ENCODE measurements at regions not wholly inside any gene's neighbourhood (a gene's known extent, or its start where the extent isn't known, plus 50 kb on each side); places are given as distances from the start of the nearest gene placed in this dataset.

GRCh38 chr2:181760521-181760920 lies 80.2 kb upstream of the NEUROD1 start:
- Mint-ChIP-seq H3K27me3 (peaks cover 6% of the 10 kb centered on the region), H3K9me3 (no peaks in the 10 kb centered on the region), H3K4me3 (no peak overlapping the region), H3K4me1 (no peaks in the 10 kb centered on the region), H3K36me3 (ENCODE audit: low read depth) (no peaks in the 10 kb centered on the region), H3K27ac (no peak overlapping the region)
- DNase-seq = no peak
- ATAC-seq = no peak

- H3K27me3 Mint-ChIP-seq = peaks cover 1% of the 10 kb centered on the region
- H3K36me3 Mint-ChIP-seq (ENCODE audit: low read depth) = no peaks in the 10 kb centered on the region
- H3K9me3 Mint-ChIP-seq = no peaks in the 10 kb centered on the region
- DNase-seq (no peak), ATAC-seq (no peak)
- no peak overlapping the region for H3K4me3 Mint-ChIP-seq
- H3K27ac Mint-ChIP-seq = no peak overlapping the region
- H3K4me1 Mint-ChIP-seq = no peaks in the 10 kb centered on the region
Observed at GRCh38 chr2:181761175-181761574, 80.9 kb upstream of the NEUROD1 start.

- H3K27ac Mint-ChIP-seq = no peak overlapping the region
- H3K4me3 Mint-ChIP-seq = no peak overlapping the region
- H3K36me3 Mint-ChIP-seq (ENCODE audit: low read depth) = no peaks in the 10 kb centered on the region
- no peaks in the 10 kb centered on the region for H3K4me1 Mint-ChIP-seq
- no peaks in the 10 kb centered on the region for H3K9me3 Mint-ChIP-seq
- DNase-seq (no peak), ATAC-seq (no peak)
- H3K27me3 Mint-ChIP-seq = no peaks in the 10 kb centered on the region
Observed at GRCh38 chr2:181762000-181762399, 81.7 kb upstream of the NEUROD1 start.

GRCh38 chr2:181762848-181763247 lies 82.5 kb upstream of the NEUROD1 start:
- ATAC-seq (no peak), DNase-seq (no peak)
- no peak overlapping the region for H3K4me3 Mint-ChIP-seq
- H3K27ac Mint-ChIP-seq = no peak overlapping the region
- H3K9me3 Mint-ChIP-seq = no peaks in the 10 kb centered on the region
- H3K4me1 Mint-ChIP-seq = no peaks in the 10 kb centered on the region
- no peaks in the 10 kb centered on the region for H3K36me3 Mint-ChIP-seq (ENCODE audit: low read depth)
- H3K27me3 Mint-ChIP-seq = no peaks in the 10 kb centered on the region

- H3K4me1 Mint-ChIP-seq = no peaks in the 10 kb centered on the region
- no peak for ATAC-seq
- no peaks in the 10 kb centered on the region for H3K9me3 Mint-ChIP-seq
- no peaks in the 10 kb centered on the region for H3K27me3 Mint-ChIP-seq
- H3K4me3 Mint-ChIP-seq = no peak overlapping the region
- no peak overlapping the region for H3K27ac Mint-ChIP-seq
- H3K36me3 Mint-ChIP-seq (ENCODE audit: low read depth) = no peaks in the 10 kb centered on the region
- DNase-seq = no peak
Observed at GRCh38 chr2:181763423-181763822, 83.1 kb upstream of the NEUROD1 start.

- Mint-ChIP-seq H3K9me3 (no peaks in the 10 kb centered on the region), H3K27ac (no peak overlapping the region), H3K27me3 (peaks cover 2% of the 10 kb centered on the region), H3K36me3 (ENCODE audit: low read depth) (no peaks in the 10 kb centered on the region), H3K4me3 (no peak overlapping the region), H3K4me1 (no peaks in the 10 kb centered on the region)
- DNase-seq (no peak), ATAC-seq (no peak)
Observed at GRCh38 chr2:181764095-181764963, 84.0 kb upstream of the NEUROD1 start.

GRCh38 chr2:181766129-181766528 lies 85.8 kb upstream of the NEUROD1 start:
- ATAC-seq (no peak), DNase-seq (no peak)
- Mint-ChIP-seq H3K27me3 (peaks cover 5% of the 10 kb centered on the region), H3K4me3 (no peak overlapping the region), H3K4me1 (no peaks in the 10 kb centered on the region), H3K9me3 (no peaks in the 10 kb centered on the region), H3K27ac (no peak overlapping the region), H3K36me3 (ENCODE audit: low read depth) (no peaks in the 10 kb centered on the region)

GRCh38 chr2:181770150-181770549 lies 89.8 kb upstream of the NEUROD1 start:
- DNase-seq (no peak), ATAC-seq (no peak)
- Mint-ChIP-seq H3K9me3 (peaks cover 3% of the 10 kb centered on the region), H3K4me3 (no peak overlapping the region), H3K27ac (no peak overlapping the region), H3K36me3 (ENCODE audit: low read depth) (peaks cover 1% of the 10 kb centered on the region), H3K27me3 (peaks cover 5% of the 10 kb centered on the region), H3K4me1 (no peaks in the 10 kb centered on the region)

GRCh38 chr2:181771356-181771755 lies 91.0 kb upstream of the NEUROD1 start:
- DNase-seq (no peak), ATAC-seq (no peak)
- Mint-ChIP-seq H3K36me3 (ENCODE audit: low read depth) (peaks cover 1% of the 10 kb centered on the region), H3K4me3 (no peak overlapping the region), H3K27me3 (peaks cover 5% of the 10 kb centered on the region), H3K9me3 (peaks cover 3% of the 10 kb centered on the region), H3K27ac (no peak overlapping the region), H3K4me1 (no peaks in the 10 kb centered on the region)

- Mint-ChIP-seq H3K9me3 (peaks cover 3% of the 10 kb centered on the region), H3K4me3 (no peak overlapping the region), H3K36me3 (ENCODE audit: low read depth) (peaks cover 1% of the 10 kb centered on the region), H3K4me1 (no peaks in the 10 kb centered on the region), H3K27ac (no peak overlapping the region), H3K27me3 (peaks cover 5% of the 10 kb centered on the region)
- ATAC-seq (no peak), DNase-seq (no peak)
Observed at GRCh38 chr2:181772334-181772733, 92.0 kb upstream of the NEUROD1 start.

- Mint-ChIP-seq H3K27ac (no peak overlapping the region), H3K4me1 (no peaks in the 10 kb centered on the region), H3K9me3 (peaks cover 3% of the 10 kb centered on the region)
Observed at GRCh38 chr2:181772777-181773176, 92.5 kb upstream of the NEUROD1 start.

GRCh38 chr2:181774685-181775084 lies 94.4 kb upstream of the NEUROD1 start:
- Mint-ChIP-seq H3K4me3 (no peak overlapping the region), H3K27me3 (no peaks in the 10 kb centered on the region), H3K4me1 (peaks cover 3% of the 10 kb centered on the region), H3K36me3 (ENCODE audit: low read depth) (peaks cover 1% of the 10 kb centered on the region), H3K27ac (no peak overlapping the region), H3K9me3 (peaks cover 3% of the 10 kb centered on the region)
- ATAC-seq = no peak
- no peak for DNase-seq

More at GRCh38 chr2:181772777-181773176, 92.5 kb upstream of the NEUROD1 start:
- Mint-ChIP-seq H3K36me3 (ENCODE audit: low read depth) (peaks cover 1% of the 10 kb centered on the region), H3K4me3 (no peak overlapping the region), H3K27me3 (peaks cover 5% of the 10 kb centered on the region)
- ATAC-seq (no peak), DNase-seq (no peak)

- Mint-ChIP-seq H3K9me3 (peaks cover 3% of the 10 kb centered on the region), H3K36me3 (ENCODE audit: low read depth) (peaks cover 1% of the 10 kb centered on the region), H3K27ac (no peak overlapping the region), H3K4me3 (no peak overlapping the region), H3K4me1 (peaks cover 3% of the 10 kb centered on the region), H3K27me3 (no peaks in the 10 kb centered on the region)
- DNase-seq = no peak
- ATAC-seq = no peak
Observed at GRCh38 chr2:181776336-181776735, 96.0 kb upstream of the NEUROD1 start.

GRCh38 chr2:181777734-181778133 lies 97.4 kb upstream of the NEUROD1 start:
- Mint-ChIP-seq H3K36me3 (ENCODE audit: low read depth) (peaks cover 1% of the 10 kb centered on the region), H3K27ac (no peak overlapping the region), H3K9me3 (peaks cover 3% of the 10 kb centered on the region), H3K27me3 (no peaks in the 10 kb centered on the region), H3K4me3 (no peak overlapping the region), H3K4me1 (peaks cover 3% of the 10 kb centered on the region)
- no peak for ATAC-seq
- no peak for DNase-seq

GRCh38 chr2:181778621-181779201 lies 98.4 kb upstream of the NEUROD1 start:
- ATAC-seq = no peak
- DNase-seq = no peak
- Mint-ChIP-seq H3K9me3 (peaks cover 3% of the 10 kb centered on the region), H3K27me3 (no peaks in the 10 kb centered on the region), H3K36me3 (ENCODE audit: low read depth) (peaks cover 1% of the 10 kb centered on the region), H3K4me3 (no peak overlapping the region), H3K27ac (no peak overlapping the region), H3K4me1 (peaks cover 3% of the 10 kb centered on the region)
